GM04503 (cell line): ENCODE measurements at regions not wholly inside any gene's neighbourhood (a gene's known extent, or its start where the extent isn't known, plus 50 kb on each side); places are given as distances from the start of the nearest gene placed in this dataset.
"Not testable (repeated sequence)": the region's sequence is repeated elsewhere in the genome, so short reads cannot be mapped to it uniquely, and the experiment has no call there.

ENCODE experiments used
- DNase-seq: peaks from one replicate; pipeline ENCODE4 v3.0.0-alpha.2; 2012; ENCODE audit warnings: low read depth

GRCh38 chr18:41693008-41693407 is 262.0 kb upstream of the PIK3C3 start:
- DNase-seq = no peak

- no peak for DNase-seq
Observed at GRCh38 chr18:41690332-41691127, 264.5 kb upstream of the PIK3C3 start.

GRCh38 chr18:41687138-41687537 is 267.9 kb upstream of the PIK3C3 start:
- no peak for DNase-seq

- no peak for DNase-seq
Observed at GRCh38 chr18:41681138-41681880, 273.7 kb upstream of the PIK3C3 start.

GRCh38 chr18:41674506-41674905 is 280.5 kb upstream of the PIK3C3 start:
- DNase-seq = no peak

- no peak for DNase-seq
Observed at GRCh38 chr18:41666231-41666630, 288.8 kb upstream of the PIK3C3 start.

GRCh38 chr18:41665210-41665609 is 289.8 kb upstream of the PIK3C3 start:
- no peak for DNase-seq

GRCh38 chr18:41660654-41661053 is 294.4 kb upstream of the PIK3C3 start:
- no peak for DNase-seq

GRCh38 chr18:41659438-41660130 is 295.4 kb upstream of the PIK3C3 start:
- DNase-seq = no peak

GRCh38 chr18:41657189-41657588 is 297.8 kb upstream of the PIK3C3 start:
- no peak for DNase-seq

- no peak for DNase-seq
Observed at GRCh38 chr18:41655074-41655473, 300.0 kb upstream of the PIK3C3 start.

- DNase-seq = no peak
Observed at GRCh38 chr18:41647914-41648313, 307.1 kb upstream of the PIK3C3 start.

- no peak for DNase-seq
Observed at GRCh38 chr18:41646915-41647620, 308.0 kb upstream of the PIK3C3 start.

GRCh38 chr18:41645589-41646360 is 309.3 kb upstream of the PIK3C3 start:
- no peak for DNase-seq

- no peak for DNase-seq
Observed at GRCh38 chr18:41644466-41644865, 310.6 kb upstream of the PIK3C3 start.

GRCh38 chr18:41643427-41643826 is 311.6 kb upstream of the PIK3C3 start:
- no peak for DNase-seq

GRCh38 chr18:41642756-41643155 is 312.3 kb upstream of the PIK3C3 start:
- no peak for DNase-seq

- no peak for DNase-seq
Observed at GRCh38 chr18:41639218-41639617, 315.8 kb upstream of the PIK3C3 start.

- not testable (repeated sequence) for DNase-seq
Observed at GRCh38 chr18:41631723-41632285, 323.2 kb upstream of the PIK3C3 start.

- no peak for DNase-seq
Observed at GRCh38 chr18:41630232-41630886, 324.7 kb upstream of the PIK3C3 start.

- DNase-seq = no peak
Observed at GRCh38 chr18:41624460-41624859, 330.6 kb upstream of the PIK3C3 start.
